NCI-H526 treated with DMSO at 0.1 percent for 48 hours (cell line): ENCODE measurements at regions not wholly inside any gene's neighbourhood (a gene's known extent, or its start where the extent isn't known, plus 50 kb on each side); places are given as distances from the start of the nearest gene placed in this dataset.
A peak's percentile ranks its signal among the peaks of the same experiment; 100 is the strongest.

Experiments used
- DNase-seq: peaks from one replicate; lab custom pipeline; 2025; lab: John Stamatoyannopoulos, UW

- DNase-seq: no peak
These were observed 1157.1 kb downstream of the BCL11B start for GRCh38 chr14:98114946-98115345.

- DNase-seq: no peak
These were observed 1153.2 kb downstream of the BCL11B start for GRCh38 chr14:98118749-98119148.

- DNase-seq: no peak
These were observed 1152.3 kb downstream of the BCL11B start for GRCh38 chr14:98119739-98120138.

- no peak for DNase-seq
These were observed 1151.0 kb downstream of the BCL11B start for GRCh38 chr14:98120831-98121464.

GRCh38 chr14:98122527-98122926, 1149.5 kb downstream of the BCL11B start:
- DNase-seq: no peak

- no peak for DNase-seq
These were observed 1141.3 kb downstream of the BCL11B start for GRCh38 chr14:98130691-98131090.

- no peak for DNase-seq
These were observed 1140.6 kb downstream of the BCL11B start for GRCh38 chr14:98131406-98131805.

- no peak for DNase-seq
These were observed 1138.2 kb downstream of the BCL11B start for GRCh38 chr14:98133806-98134205.

GRCh38 chr14:98136012-98136789, 1135.8 kb downstream of the BCL11B start:
- no peak for DNase-seq

GRCh38 chr14:98137131-98138025, 1134.6 kb downstream of the BCL11B start:
- no peak for DNase-seq

- DNase-seq: peak; percentile 66
These were observed 1133.3 kb downstream of the BCL11B start for GRCh38 chr14:98138666-98139065.

GRCh38 chr14:98140862-98141530, 1131.0 kb downstream of the BCL11B start:
- no peak for DNase-seq

- DNase-seq: no peak
These were observed 1128.4 kb downstream of the BCL11B start for GRCh38 chr14:98143566-98143965.

GRCh38 chr14:98144964-98145363, 1127.0 kb downstream of the BCL11B start:
- DNase-seq: no peak

GRCh38 chr14:98146416-98146815, 1125.6 kb downstream of the BCL11B start:
- no peak for DNase-seq

GRCh38 chr14:98154254-98154653, 1117.7 kb downstream of the BCL11B start:
- no peak for DNase-seq

GRCh38 chr14:98156411-98156810, 1115.6 kb downstream of the BCL11B start:
- DNase-seq: no peak

- DNase-seq: no peak
These were observed 1111.1 kb downstream of the BCL11B start for GRCh38 chr14:98160901-98161300.

GRCh38 chr14:98161356-98161755, 1110.6 kb downstream of the BCL11B start:
- no peak for DNase-seq

GRCh38 chr14:98162856-98163805, 1108.9 kb downstream of the BCL11B start:
- no peak for DNase-seq

- DNase-seq: no peak
These were observed 1108.1 kb downstream of the BCL11B start for GRCh38 chr14:98163873-98164272.
